ENCODE measurements at regions not wholly inside any gene's neighbourhood (a gene's known extent, or its start where the extent isn't known, plus 50 kb on each side); places are given as distances from the start of the nearest gene placed in this dataset.

GRCh38 chr3:182201456-182202168 is 489.9 kb downstream of the SOX2 start:
- TF ChIP-seq CTCF (conservative IDR thresholded peaks at IDR 0.05): no peak
- TF ChIP-seq EZH2 (IDR thresholded peaks at IDR 0.05; ENCODE audit: low read depth): no peak

Data from PC-9 (cell line).